Testis (tissue), 2 donors: ENCODE measurements at regions not wholly inside any gene's neighbourhood (a gene's known extent, or its start where the extent isn't known, plus 50 kb on each side); places are given as distances from the start of the nearest gene placed in this dataset.

ENCODE experiments used
- DNase-seq: peaks from one replicate; pipeline ENCODE4 v3.0.0-alpha.2; 2019
- H3K27ac ChIP-seq, 2 donors: fragments of 200-600 bp; sonication (generic); one replicate each; pipeline ENCODE4 v1.5.1; 2019
- H3K27me3 ChIP-seq: fragments of 200-600 bp; sonication (generic); one replicate; pipeline ENCODE4 v1.5.1; 2019
- H3K36me3 ChIP-seq: fragments of 200-600 bp; sonication (generic); one replicate; pipeline ENCODE4 v1.5.1; 2017; ENCODE audit warnings: low read depth; ENCODE audit errors: missing control alignments
- H3K4me1 ChIP-seq: fragments of 200-600 bp; sonication (generic); one replicate; pipeline ENCODE4 v1.5.1; 2019
- H3K4me3 ChIP-seq, 2 donors: fragments of 200-600 bp; sonication (generic); one replicate each; pipeline ENCODE4 v1.5.1; 2017 to 2019
- H3K9me3 ChIP-seq: fragments of 200-600 bp; sonication (generic); one replicate; pipeline ENCODE4 v1.5.1; 2017
- CTCF ChIP-seq, 3 experiments: fragments of 450-650 bp in 2 of 3; fragments of 200-600 bp in 1 of 3; sonication (generic) in 1 of 3; IDR thresholded peaks; one replicate each; pipeline ENCODE4 v1.5.1; 2016 to 2019; ENCODE audit warnings: antibody characterized with exemption in 3 of 3, mild to moderate bottlenecking in 2 of 3, moderate library complexity in 1 of 3
- POLR2A ChIP-seq: fragments of 450-650 bp; IDR thresholded peaks from one replicate; pipeline ENCODE4 v1.6.1; 2017; ENCODE audit warnings: antibody characterized with exemption, mild to moderate bottlenecking, moderate library complexity
- WGBS, 2 donors: methylation state at CpG; one replicate each; pipeline ENCODE4 v1.1.5; 2018; 5-methylcytosine and 5-hydroxymethylcytosine counted together
- intact Hi-C: fragments of 100-400 bp; cut with DNase I; formaldehyde crosslinking; loops from one replicate; pipeline ENCODE4 v1.15.1; 2023; ENCODE audit warnings: low total_unique reads

- intact Hi-C loops: no loop called here
- H3K27me3 ChIP-seq: no peaks in the 10 kb centered on the region
- no peaks in the 10 kb centered on the region for H3K9me3 ChIP-seq
- 31 to 70% methylated on average over 7 to 11 of the region's 11 CpGs for WGBS, 2 donors
- no peak overlapping the region for H3K27ac ChIP-seq
- H3K36me3 ChIP-seq: no peaks in the 10 kb centered on the region
- H3K4me3 ChIP-seq: no peak overlapping the region
- TF ChIP-seq POLR2A (no peak), CTCF (IDR thresholded peaks at IDR 0.05) (no peak)
- H3K4me1 ChIP-seq: no peaks in the 10 kb centered on the region
- DNase-seq: no peak
Observed at GRCh38 chr19:13574933-13575332, 68.7 kb upstream of the CACNA1A start.

- intact Hi-C loops: no loop called here
- Histone ChIP-seq H3K27ac (no peak overlapping the region), H3K4me1 (no peaks in the 10 kb centered on the region), H3K9me3 (no peaks in the 10 kb centered on the region), H3K36me3 (no peaks in the 10 kb centered on the region), H3K4me3 (no peak overlapping the region), H3K27me3 (no peaks in the 10 kb centered on the region)
- 60 to 61% methylated on average over 13 of the region's 13 CpGs for WGBS, 2 donors
- no peak for TF ChIP-seq POLR2A
- TF ChIP-seq CTCF (IDR thresholded peaks at IDR 0.05): no peak
- no peak for DNase-seq
Observed at GRCh38 chr19:13573056-13573667, 66.9 kb upstream of the CACNA1A start.

- TF ChIP-seq CTCF (IDR thresholded peaks at IDR 0.05) (no peak), POLR2A (no peak)
- Histone ChIP-seq H3K27ac (no peak overlapping the region), H3K9me3 (no peaks in the 10 kb centered on the region), H3K27me3 (no peaks in the 10 kb centered on the region), H3K4me3 (no peak overlapping the region), H3K36me3 (no peaks in the 10 kb centered on the region), H3K4me1 (no peaks in the 10 kb centered on the region)
- no peak for DNase-seq
- 89 to 92% methylated on average over 4 of the region's 4 CpGs for WGBS, 2 donors
- intact Hi-C loops: no loop called here
Observed at GRCh38 chr19:13561461-13561860, 55.2 kb upstream of the CACNA1A start.

GRCh38 chr19:13557756-13558398, 51.6 kb upstream of the CACNA1A start:
- WGBS, 2 donors: 54 to 66% methylated on average over 7 of the region's 7 CpGs
- no peaks in the 10 kb centered on the region for H3K9me3 ChIP-seq
- TF ChIP-seq CTCF (IDR thresholded peaks at IDR 0.05): no peak
- TF ChIP-seq POLR2A: no peak
- no peaks in the 10 kb centered on the region for H3K4me1 ChIP-seq
- no peak overlapping the region for H3K4me3 ChIP-seq
- H3K36me3 ChIP-seq: no peaks in the 10 kb centered on the region
- no peaks in the 10 kb centered on the region for H3K27me3 ChIP-seq
- H3K27ac ChIP-seq: no peak overlapping the region
- intact Hi-C loops: no loop called here
- peak; percentile 30 for DNase-seq

- WGBS, 2 donors: 78 to 79% methylated on average over 9 of the region's 9 CpGs
- H3K9me3 ChIP-seq: no peaks in the 10 kb centered on the region
- no peak overlapping the region for H3K4me3 ChIP-seq
- no peak for TF ChIP-seq POLR2A
- no peak for TF ChIP-seq CTCF (IDR thresholded peaks at IDR 0.05)
- no peaks in the 10 kb centered on the region for H3K27me3 ChIP-seq
- DNase-seq: no peak
- H3K36me3 ChIP-seq: no peaks in the 10 kb centered on the region
- intact Hi-C loops: no loop called here
- no peak overlapping the region for H3K27ac ChIP-seq
- H3K4me1 ChIP-seq: no peaks in the 10 kb centered on the region
Observed at GRCh38 chr19:13556552-13556951, 50.3 kb upstream of the CACNA1A start.
